GM10266 (cell line): ENCODE measurements at regions not wholly inside any gene's neighbourhood (a gene's known extent, or its start where the extent isn't known, plus 50 kb on each side); places are given as distances from the start of the nearest gene placed in this dataset.

Source experiments
- DNase-seq: peaks from one replicate; pipeline ENCODE4 v3.0.0; 2012; ENCODE audit errors: extremely low spot score
- CTCF ChIP-seq: IDR thresholded peaks from 2 replicates; pipeline ENCODE4 v1.5.1; 2012; ENCODE audit warnings: mild to moderate bottlenecking, low read depth; ENCODE audit not compliant: control insufficient read depth, insufficient read depth; ENCODE audit errors: missing control alignments

- TF ChIP-seq CTCF, result no peak
- no peak for DNase-seq
These were observed 1096.6 kb downstream of the TSN start for GRCh38 chr2:122851972-122852531.

GRCh38 chr2:122856696-122857095, 1101.2 kb downstream of the TSN start:
- no peak for DNase-seq
- no peak for TF ChIP-seq CTCF

DNA sequence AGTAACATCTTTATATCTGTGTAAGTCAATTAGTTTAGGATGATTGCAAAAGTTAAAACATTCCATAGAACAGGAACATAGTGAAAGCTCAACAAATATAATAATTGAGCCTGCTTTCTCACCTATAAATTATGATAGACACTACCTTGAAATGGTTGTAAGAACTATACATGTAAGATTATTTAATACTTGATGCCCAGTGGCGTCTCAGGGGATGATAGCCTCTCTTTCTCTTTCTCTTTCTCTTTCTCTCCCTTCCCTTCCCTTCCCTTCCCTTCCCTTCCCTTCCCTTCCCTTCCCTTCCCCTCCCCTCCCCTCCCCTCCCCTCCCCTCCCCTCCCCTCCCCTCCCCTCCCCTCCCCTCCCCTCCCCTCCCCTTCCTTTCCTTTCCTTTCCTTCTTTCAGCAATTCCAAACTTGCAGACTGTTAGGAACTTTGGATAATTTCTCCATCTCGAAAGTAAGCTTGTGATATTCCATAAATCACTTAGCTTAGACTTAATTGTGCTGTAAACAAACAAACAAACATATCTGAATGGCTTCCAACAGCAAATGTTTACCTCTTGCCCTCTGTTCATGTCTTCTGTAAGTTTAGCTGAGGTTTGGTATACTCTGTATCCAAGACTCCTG, 1102.7 kb downstream of the TSN start:
- DNase-seq, result no peak
- TF ChIP-seq CTCF, result no peak

- DNase-seq, result no peak
- TF ChIP-seq CTCF, result no peak
These were observed 1103.4 kb downstream of the TSN start for GRCh38 chr2:122858813-122859212.

GRCh38 chr2:122859260-122859659, 1103.8 kb downstream of the TSN start:
- DNase-seq, result no peak
- no peak for TF ChIP-seq CTCF

DNA sequence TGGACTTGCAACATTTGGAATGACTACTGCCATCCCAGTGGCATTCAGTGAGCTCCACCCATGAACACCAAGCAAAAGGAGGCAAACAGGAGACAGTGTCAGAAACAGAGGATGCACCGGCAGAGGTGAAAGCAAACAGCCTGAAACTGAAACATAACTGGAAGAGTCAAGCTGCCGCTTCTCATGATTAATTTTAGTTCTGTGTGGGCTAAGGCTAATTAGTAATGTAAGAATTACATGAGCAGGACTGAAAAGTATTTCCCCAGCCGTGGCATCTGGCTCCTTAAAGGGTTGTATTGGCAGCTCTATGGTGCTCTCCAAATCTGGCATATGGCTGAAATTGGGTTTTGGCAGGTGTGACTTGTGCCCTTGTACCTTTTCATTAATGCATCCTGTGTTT, 1108.1 kb downstream of the TSN start:
- TF ChIP-seq CTCF, result no peak
- DNase-seq, result no peak

DNA sequence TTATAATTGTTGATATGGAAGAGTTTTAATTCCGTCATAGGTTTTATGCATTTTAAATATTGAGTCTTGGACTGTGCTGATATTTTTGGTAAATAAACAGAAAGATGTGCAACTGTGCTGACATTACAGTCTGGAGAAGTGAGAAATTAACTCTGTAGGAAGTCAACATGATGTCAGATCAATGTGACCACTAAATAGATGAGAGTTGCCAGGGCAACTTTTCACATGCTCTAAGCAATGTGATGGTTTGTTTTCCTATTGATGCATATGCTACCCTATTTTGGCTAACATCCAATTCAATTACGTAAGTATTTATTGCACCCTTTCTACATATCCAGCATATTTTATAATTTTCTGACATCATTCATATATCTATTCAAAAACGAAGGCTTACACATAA, 1109.3 kb downstream of the TSN start:
- TF ChIP-seq CTCF, result no peak

More for the DNA sequence above, 1109.3 kb downstream of the TSN start:
- no peak for DNase-seq
